HG03565 (cell line): ENCODE measurements at regions not wholly inside any gene's neighbourhood (a gene's known extent, or its start where the extent isn't known, plus 50 kb on each side); places are given as distances from the start of the nearest gene placed in this dataset.

ENCODE experiments used
- ATAC-seq: cut with Tn5 transposase; IDR thresholded peaks from one replicate; pipeline ENCODE4 v1.9.1; 2021; ENCODE audit warnings: mild to moderate bottlenecking, moderate library complexity; ENCODE audit not compliant: unreplicated experiment

DNA sequence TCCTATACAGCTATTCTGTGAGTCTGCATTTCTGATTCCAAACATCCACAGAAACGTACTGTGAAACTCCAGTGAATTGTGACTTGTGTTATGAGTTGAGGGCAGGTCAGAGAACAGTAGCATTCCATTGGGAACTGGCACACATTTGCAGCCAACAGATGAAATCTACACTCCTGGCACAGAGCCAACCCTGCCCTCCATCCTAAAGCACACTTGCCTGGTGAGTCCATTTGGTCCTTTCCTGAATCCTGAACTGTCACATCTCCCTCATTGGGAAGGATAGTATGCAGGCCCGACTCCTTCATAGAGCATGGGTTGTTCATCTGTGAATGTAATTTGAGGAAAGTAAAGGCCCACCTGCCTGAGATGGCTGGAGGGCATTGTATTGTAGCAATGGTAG lies 314.3 kb upstream of the RASGRP1 start:
- no peak for ATAC-seq

DNA sequence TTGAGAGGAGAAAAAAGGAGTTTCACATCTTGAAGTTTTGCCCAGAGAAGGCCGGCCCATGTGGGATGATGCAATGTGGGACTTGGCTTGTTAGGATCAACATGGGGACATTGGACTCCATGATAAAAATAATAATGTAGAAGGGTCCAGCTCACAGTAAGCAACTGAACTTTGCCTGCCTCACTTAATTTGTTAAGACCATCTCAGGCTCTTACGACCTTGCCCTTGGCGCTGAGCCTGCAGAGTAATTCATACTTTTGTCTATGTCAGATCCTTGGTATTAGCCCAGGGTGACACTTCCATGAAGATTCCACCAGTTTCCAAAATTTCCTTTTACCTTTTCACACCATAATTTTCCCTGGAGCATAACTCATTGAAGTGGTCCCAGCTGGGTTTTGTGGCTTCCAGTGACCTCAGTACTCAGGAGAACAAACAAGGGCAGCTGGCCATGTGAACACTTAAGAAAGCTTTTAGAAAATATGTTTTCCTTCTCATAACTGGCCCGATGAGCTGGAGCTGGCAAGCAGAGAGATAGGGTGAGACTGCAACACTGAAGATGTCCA lies 315.4 kb upstream of the RASGRP1 start:
- no peak for ATAC-seq

DNA sequence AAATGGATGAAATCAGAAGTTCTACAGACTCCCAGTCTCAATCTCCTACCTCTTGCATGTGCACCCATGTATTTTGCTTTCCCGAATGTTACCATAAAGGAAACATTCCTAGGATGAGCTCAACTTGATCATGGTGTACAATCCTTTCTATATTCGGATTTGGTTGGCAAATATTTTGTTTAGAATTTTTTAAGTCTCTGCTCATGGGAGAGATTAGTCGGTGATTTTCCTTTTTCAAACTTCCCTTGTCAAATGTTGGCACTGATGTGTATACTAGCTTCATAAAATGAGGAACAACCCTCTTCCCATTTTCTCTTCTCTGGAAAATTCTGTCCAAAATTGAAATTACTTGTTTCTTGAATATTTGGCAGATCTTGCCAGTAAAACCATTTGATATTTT lies 317.6 kb upstream of the RASGRP1 start:
- no peak for ATAC-seq

DNA sequence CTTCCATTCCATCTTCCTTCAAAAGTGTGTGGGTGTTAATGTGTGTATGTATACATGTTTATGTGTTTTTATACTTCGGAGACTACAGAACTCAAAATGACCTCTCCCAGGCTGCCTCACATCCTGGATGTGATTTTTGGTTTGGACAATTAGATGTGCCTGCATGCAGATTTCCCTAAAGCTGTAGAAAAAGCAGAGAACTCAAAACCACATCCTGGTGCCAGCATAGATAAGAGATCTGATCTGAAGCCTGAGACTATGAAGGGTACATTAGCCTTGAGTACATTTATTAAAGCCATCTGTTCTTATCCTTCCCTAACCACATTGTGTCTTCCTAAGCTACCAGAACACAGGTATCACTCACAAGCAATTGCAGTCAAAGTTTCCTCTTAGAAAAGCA lies 319.4 kb upstream of the RASGRP1 start:
- ATAC-seq: no peak

DNA sequence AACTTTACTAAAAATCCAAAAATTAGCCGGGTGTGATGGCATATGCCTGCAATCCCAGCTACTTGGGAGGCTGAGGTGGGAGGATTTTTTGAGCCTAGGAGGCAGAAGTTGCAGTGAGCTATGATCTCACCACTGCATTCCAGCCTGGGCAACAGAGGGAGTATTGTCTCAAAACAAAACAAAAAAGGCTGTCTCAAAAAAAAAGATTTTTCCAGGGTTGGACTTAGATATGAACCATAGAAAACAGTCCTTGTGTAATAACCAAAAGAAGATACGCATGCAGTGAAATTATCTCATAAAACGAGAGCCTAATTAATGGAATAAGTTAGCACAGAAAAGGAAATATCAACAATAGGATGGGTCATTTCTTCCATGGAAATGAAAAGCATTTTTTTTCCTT lies 320.4 kb upstream of the RASGRP1 start:
- no peak for ATAC-seq

DNA sequence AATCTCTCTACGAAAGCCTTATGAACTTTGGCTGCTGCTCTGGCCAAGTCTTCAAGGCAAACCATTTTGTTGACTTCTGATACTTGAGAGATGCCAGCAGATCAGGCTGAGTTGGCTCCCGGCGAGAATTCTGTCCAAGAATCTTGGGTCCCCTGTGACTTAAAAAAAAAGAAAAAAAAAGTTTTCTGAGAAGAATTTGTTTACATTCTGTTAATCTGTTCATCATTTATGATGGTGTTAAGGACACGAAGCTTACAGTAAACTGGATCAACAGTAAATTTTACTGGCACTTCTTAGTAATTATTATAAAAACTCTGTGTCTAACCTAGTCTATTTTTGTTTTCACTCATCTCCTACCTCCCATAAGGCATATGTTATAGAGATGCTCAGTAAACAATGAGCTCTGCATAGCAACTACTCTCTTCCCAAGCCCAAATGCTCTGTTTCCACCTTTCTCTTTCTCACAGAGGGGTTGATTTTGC lies 320.9 kb upstream of the RASGRP1 start:
- no peak for ATAC-seq

DNA sequence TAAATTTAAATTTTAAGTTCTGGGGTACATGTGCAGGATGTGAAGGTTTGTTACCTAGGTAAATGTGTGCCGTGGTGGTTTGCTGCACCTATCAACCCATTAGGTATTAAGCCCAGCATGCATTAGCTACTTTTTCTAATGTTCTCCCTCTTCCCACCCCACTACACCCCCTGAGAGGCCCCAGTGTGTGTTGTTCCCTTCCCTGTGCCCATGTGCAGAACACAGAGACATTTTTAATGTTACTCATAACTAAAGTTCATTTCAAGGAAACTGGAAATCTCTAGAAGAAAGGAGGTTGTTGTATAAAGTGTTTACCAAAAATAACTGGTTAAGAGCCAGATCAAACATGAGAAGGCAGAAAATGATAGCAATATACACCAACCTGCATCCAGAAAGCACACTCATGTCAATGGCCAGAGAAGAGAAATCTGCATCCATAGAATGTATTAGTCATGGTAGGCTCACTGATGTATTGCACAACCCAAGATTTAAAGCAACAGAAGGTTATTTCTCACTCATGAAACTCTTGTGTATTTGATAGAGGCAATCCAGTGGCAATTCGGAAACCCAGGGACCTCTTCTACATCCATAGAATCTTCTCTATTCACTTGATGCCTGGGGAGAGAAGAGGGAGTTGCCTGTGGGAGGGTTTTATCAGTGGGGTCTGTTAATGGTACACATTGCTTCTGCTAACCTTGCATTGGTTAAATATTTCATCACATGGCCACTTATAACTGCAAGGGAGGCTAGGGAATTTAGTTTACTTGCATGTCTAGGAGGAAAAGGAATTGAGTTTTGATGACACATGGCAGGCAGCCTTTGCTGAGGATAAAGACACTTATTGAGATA lies 321.9 kb upstream of the RASGRP1 start:
- no peak for ATAC-seq

DNA sequence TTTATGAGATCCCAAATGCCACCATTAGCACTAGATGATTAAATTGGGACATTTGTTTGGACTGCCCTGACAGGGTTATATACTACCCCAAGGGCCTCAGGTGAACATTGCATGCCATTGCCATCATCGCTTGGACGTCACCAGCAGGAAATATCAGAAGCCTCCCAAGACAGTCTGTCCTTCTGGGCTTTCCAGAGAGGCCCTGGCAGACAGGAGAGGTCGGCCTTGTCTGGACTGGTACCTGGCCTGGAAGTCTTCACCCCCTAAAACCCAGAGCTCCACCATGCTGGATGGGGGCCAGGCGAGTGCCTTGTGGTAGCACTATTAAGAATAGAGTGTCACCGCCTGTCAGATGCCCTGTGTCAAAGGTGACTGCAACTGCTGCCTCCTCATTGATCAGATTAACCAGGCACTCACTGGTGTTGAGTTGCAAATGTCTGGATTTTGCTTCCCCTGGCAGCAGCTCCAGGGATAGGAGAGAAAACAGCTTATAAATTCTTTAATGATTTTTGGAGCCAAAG lies 324.1 kb upstream of the RASGRP1 start:
- ATAC-seq: no peak

DNA sequence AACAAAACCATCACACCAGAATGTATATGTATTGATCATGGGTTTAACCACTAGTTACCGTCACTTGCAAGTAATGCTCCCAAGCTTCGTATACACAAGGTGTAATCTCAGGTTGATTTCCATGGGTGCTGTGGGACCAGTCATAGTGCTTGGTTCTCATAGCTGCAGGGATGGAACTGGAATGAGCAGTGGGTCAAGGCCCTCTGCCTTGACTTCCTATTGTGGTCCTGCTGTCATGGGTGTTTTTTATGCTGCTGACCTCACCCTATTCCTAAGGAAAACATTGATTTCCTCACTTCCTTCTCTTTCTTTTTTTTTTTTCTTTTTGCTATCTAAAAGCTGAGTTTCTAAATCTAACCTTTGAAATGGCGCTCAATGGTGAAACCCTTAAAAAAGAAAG lies 325.6 kb upstream of the RASGRP1 start:
- no peak for ATAC-seq

DNA sequence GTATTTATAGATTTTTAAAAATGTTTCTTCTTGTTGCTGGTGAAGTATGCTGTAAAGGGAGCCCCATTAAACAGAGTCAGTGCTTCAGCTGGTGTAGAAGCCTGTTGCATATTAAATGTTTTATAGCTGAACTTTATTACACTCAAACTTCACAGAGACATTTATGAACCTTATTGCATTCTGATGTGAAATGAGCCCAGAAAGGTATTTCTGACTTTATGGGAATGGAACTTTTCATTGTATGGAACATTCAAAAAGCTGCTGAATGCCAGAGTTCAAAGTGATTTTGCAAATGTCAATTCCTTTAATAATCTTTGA lies 329.3 kb upstream of the RASGRP1 start:
- ATAC-seq: no peak

DNA sequence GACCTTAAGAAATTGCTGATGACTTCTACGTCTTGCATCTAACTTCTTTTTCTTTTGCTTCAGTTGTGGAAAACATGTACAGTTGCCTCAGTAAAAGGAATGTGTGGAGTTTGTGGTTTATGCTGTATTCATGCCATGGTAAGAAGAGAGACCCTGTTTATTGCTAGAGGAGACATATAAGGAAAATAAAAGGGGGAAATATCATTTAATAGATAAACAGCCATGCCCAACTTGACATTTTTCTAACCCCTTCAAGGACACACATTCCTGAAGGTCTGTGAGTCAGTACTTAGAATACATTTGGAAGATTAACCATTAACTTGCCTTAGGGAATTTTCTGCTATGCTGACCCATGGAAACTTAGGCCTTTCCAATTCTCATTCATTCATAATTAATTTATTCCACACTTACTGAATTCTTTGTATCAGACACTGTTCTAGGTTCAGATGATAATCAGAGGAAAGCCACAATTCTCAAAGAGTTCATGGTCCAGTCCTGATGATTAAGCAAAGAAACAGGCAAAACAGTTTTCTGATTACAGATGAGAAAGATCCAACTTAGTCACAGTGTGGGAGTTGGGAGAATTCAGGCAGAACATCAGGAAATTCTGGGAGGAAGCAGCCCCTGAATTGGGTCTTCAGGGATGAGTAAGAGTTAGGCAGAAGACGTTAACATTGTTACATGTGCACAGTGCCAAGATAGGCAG lies 329.8 kb upstream of the RASGRP1 start:
- no peak for ATAC-seq

DNA sequence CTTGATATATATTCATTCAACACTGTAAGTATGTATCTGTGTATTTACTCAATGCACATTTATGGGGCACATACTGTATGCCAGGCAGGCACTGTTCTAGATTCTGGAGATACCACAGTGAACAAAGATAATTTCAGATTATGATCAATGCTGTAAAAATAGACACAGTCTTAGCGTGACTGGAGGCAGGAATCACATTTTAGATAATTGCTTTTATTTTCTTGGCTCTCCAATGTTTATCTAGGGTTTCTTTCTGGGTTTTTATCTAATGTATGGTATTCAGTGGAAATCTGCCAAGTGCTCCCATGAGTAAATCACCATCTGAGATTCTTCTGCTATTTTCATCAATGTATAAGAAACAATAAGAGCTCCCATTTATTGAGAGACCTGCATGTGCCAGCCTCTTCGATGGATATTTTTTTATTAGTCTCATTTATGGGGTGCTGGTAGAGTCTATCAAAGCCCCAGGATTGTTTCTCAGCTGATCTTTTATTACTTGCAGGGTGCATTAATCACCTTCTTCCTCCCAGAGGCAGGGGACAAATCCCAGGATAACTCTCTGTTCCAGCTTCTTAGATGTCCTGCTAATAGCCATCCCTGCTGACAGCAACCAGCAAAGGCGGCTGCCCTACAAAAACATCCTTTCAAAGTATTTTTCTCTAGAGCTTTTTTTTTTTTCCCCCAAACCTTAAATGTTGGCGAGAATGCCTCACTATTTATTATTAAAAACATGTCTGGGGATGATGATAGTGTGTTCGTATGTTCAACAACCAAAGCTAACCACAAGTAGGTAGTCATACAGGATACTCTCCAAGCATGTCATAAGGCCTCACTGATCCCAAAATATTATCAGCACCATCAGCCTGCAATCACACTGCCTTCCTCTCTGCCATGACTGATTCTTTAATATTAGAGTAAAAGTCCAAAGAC lies 331.0 kb upstream of the RASGRP1 start:
- ATAC-seq: no peak

DNA sequence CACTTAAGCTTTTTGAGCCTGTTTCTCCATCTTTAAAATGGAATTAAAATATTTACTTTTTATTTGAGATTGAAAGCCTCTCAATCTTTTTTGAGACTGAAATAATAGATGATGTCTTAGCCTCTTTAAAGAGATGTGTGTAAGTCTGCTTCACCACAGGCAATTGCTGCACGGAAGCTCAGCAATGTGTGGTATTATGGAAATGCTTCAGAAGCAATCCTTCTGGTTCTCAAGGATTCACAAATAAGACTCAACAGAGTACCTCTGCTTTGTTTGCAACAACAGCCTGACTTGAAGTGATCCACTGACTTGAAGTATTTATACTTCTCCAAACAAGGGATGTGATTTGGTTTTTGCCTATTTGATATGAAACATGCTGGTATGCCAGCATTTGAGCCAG lies 332.0 kb upstream of the RASGRP1 start:
- ATAC-seq: no peak

DNA sequence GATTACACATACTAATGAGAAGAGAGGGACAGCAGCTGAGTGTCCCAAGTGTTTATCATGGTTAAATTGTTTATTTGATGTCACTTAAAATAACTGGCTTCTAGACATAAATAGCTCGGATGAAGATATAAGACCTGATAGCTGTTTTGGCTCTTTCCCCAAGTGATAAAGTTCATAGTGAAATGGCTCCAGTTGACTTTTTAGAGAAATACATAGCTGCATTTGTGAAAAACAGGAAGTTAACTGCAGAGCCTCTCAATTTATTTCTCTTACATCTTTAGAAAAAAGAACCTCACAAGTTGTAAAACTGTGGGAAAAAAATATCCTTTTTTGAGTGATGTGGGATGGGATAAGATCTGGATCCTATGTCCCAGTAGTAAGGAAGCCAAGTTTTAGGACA lies 332.9 kb upstream of the RASGRP1 start:
- no peak for ATAC-seq

DNA sequence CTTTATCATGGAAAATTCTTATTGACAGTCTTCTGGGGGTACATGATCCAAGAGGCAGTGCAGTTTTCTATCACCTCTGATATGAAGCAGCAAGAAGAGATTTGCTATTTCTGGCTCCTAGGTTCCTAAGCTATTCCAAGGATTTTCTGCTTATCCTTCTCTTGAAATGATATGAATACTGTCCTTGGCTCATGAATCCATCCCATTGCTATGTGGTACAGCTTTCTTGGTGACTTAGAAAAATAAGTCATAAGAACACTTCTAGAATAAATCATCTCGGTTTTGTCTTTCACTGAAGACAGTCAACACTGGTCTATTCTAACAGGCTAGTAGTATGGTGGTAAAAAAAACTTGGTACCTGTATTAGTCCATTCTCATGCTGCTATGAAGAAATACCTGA lies 333.6 kb upstream of the RASGRP1 start:
- ATAC-seq: no peak

DNA sequence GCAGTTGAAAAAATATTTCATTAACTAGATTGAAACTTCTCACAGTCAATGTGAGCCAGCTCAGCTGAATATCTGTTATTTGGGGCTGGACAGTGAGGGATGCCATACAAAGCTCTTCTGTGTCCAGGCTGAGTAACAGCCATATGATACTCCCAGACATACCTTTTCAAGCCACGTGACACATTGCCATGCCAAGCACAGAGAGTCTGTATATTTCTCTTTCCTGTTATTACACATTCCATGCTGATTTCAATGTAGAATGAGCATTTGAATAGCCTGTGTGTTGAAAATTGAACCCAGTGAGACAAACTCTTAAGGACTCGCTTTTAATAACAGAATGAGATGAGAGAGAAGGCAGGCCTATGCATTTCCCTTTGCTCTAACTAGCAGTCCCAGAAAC lies 334.7 kb upstream of the RASGRP1 start:
- ATAC-seq: no peak

DNA sequence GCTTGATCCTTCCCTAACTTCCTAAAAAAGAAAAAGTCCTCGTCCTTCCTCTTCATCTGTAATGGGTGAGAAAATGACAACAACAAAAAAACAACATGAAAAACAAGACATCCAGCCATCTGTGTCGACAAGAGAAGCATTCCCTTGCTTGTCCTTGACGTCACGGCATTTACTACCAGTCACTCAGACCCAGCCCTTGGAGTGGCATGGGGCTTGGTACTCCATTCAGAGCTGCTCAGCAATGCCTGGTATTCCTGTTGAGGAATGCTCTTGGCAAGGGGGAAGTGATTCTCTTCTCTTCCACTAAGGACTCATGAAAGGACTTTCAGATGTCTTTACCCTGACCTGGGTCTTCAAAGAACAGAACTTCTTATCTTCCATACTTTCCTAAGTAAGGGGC lies 339.7 kb upstream of the RASGRP1 start:
- ATAC-seq: no peak

DNA sequence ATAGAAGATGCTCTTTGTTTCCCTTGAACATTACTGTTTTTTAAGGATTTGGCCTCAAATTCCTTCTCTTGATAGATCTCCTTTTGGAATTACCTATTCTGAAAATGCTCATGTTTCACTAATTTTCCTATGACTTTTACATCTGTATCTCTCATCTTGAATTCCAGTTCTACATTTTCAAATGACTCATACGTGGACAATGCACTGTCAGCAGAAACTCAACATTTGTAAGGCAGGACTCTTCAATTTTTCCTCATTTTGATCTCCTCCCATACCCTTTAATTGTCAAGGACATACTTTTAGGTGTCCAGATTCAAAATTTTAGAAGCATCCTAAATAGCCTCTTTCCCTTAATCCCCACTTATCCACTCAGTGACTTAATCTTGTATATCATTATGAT lies 341.0 kb upstream of the RASGRP1 start:
- no peak for ATAC-seq

DNA sequence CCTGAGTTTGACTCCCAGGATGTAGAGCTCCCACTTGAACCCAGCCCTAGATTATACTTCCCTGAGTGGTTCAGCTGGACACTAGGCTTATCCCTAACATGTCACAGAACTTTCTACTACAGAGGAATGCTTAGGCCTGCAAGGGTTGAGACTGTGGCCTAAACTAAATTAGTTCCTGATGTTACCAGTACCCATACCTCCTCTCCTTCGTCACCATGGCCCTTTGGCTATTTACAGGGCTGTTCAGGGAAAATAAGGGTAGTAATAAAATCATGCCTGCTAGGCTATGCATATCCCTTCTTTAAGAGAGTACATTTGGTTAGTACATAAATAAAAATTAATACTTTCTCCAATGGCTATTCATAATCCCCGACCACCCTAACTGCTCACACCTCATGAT lies 356.4 kb upstream of the RASGRP1 start:
- no peak for ATAC-seq

DNA sequence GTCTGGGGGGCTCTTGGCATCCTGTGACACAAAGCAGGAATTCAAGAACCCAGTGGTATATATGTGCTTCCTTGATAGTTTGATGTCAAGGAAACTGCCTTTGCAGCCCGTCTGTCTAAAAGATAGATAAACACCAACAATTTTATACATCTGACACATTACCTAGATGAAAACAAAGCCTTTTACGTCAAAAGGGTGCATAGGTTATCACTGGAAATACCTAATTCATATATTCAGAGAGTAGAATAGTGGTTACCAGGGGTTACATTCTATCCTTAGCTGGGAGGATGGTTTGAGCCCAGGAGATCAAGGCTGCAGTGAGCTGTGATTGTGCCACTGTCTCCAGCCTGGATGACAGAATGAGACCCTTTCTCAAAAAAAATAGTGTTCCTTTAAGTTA lies 356.9 kb upstream of the RASGRP1 start:
- ATAC-seq: no peak

DNA sequence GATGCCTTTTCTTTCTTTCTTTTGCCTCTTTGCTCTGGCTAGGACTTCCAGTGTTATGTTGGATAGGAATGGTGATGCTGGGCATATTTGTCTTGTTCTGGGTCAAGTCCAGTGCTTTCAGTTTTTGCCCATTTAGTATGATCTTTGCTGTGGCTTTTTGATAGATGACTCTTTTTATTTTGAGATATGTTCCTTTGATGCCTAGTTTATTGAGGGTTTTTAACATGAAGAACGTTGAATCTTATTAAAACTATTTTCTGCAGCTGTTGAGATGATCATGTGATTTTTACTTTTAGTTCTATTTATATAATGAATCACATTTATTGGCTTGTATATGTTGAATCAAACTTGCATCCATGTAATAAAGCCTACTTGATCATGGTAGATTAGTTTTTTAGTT lies 363.8 kb upstream of the RASGRP1 start:
- no peak for ATAC-seq
